ENCODE measurements at regions not wholly inside any gene's neighbourhood (a gene's known extent, or its start where the extent isn't known, plus 50 kb on each side); places are given as distances from the start of the nearest gene placed in this dataset.

DNA sequence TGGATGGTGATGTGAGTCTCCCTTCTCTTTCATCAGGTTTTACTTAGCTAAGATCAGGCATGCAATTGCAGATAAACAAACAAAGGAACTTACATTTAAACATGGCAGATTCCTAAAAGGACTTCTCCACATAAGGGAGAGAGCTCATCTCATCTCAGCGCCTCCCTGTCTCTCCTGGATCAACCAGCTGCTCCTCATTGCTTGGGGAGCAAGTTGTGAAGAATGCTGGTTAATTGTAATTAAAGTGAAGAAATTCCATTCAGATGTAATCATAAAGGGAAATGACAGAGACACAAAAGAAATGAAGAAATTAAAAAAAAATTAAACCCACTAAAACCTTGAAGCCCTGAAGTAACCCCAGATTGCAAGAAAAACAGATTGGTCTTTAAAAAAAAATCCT lies 104.4 kb upstream of the DIO2 start:
- H3K27me3 Mint-ChIP-seq (ENCODE audit: low read depth): no peaks in the 10 kb centered on the region
- H3K4me3 Mint-ChIP-seq (ENCODE audit: unreplicated experiment): no peak overlapping the region
- peaks cover 12% of the 10 kb centered on the region for H3K9me3 Mint-ChIP-seq (ENCODE audit: low read depth)
- DNase-seq (ENCODE audit: low spot score): no peak
- no peak overlapping the region for H3K27ac Mint-ChIP-seq (ENCODE audit: unreplicated experiment)
- TF ChIP-seq, protein P1, sequence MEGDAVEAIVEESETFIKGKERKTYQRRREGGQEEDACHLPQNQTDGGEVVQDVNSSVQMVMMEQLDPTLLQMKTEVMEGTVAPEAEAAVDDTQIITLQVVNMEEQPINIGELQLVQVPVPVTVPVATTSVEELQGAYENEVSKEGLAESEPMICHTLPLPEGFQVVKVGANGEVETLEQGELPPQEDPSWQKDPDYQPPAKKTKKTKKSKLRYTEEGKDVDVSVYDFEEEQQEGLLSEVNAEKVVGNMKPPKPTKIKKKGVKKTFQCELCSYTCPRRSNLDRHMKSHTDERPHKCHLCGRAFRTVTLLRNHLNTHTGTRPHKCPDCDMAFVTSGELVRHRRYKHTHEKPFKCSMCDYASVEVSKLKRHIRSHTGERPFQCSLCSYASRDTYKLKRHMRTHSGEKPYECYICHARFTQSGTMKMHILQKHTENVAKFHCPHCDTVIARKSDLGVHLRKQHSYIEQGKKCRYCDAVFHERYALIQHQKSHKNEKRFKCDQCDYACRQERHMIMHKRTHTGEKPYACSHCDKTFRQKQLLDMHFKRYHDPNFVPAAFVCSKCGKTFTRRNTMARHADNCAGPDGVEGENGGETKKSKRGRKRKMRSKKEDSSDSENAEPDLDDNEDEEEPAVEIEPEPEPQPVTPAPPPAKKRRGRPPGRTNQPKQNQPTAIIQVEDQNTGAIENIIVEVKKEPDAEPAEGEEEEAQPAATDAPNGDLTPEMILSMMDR (IDR thresholded peaks at IDR 0.05): no peak
- H3K4me1 Mint-ChIP-seq (ENCODE audit: low read depth): peaks cover 42% of the 10 kb centered on the region
- peaks cover 2% of the 10 kb centered on the region for H3K36me3 Mint-ChIP-seq (ENCODE audit: low read depth)

DNA sequence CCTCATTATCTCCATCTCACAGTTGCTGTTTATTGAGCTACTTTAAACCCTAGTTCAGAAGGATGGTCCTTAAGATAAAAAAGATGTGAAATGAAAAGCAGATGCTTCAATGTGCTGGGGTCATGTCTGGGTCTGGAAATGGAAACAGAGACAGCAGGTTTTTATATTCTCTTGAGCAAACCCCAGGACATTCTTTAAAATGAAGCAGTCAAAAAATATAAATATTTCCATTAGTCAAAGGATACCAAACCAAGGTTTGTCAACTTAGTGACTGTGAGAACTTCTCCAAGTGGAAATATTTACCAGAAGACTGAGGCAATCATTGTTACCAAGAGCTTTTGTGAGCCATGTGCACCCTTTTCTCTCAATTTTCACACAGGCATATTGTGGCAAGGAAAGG lies 102.5 kb upstream of the DIO2 start:
- TF ChIP-seq, protein P1 (IDR thresholded peaks at IDR 0.05): no peak
- no peaks in the 10 kb centered on the region for H3K9me3 Mint-ChIP-seq (ENCODE audit: low read depth)
- H3K36me3 Mint-ChIP-seq (ENCODE audit: low read depth): peaks cover 3% of the 10 kb centered on the region
- H3K4me3 Mint-ChIP-seq (ENCODE audit: unreplicated experiment): no peak overlapping the region
- DNase-seq (ENCODE audit: low spot score): no peak
- H3K27ac Mint-ChIP-seq (ENCODE audit: unreplicated experiment): no peak overlapping the region
- no peaks in the 10 kb centered on the region for H3K27me3 Mint-ChIP-seq (ENCODE audit: low read depth)
- H3K4me1 Mint-ChIP-seq (ENCODE audit: low read depth): peaks cover 42% of the 10 kb centered on the region

DNA sequence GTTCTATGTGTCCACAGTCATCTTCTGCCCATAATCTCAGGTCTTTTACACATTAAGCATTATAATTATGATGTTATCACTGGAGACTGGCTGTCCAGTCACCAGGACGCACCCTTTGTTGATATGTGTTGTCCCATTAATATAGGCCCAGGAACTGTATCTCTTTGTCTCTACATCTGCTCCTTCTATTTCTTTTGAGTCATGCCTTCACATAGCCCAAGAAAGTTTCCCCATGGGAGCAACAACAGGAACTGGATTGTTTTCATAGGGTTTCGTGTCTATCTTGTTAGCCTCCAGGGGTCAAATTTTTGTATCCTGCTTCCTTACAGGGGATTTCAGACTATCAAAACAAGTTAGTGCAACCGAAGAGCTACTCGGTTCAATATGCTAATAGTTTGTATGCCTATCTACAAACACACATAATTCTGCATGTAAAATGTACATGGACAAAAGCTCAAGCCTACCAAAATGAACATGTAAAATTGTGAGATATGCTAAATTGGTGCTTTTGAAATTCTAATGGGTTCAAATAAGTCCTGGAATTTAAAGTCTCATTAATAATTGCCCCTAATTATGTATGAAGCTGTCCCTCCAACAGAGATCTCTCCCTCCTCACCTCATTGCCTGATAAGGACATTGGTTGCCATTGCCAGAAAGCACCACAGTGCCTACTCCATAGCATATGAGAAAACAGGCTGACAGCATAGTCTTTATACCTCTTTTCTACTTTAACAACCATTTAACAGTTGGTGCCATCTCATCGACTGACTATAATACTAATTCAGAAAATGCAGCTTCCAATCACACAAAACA lies 99.8 kb upstream of the DIO2 start:
- Mint-ChIP-seq H3K4me1 (ENCODE audit: low read depth) (peaks cover 30% of the 10 kb centered on the region), H3K36me3 (ENCODE audit: low read depth) (peaks cover 3% of the 10 kb centered on the region), H3K27me3 (ENCODE audit: low read depth) (no peaks in the 10 kb centered on the region), H3K27ac (ENCODE audit: unreplicated experiment) (no peak overlapping the region), H3K4me3 (ENCODE audit: unreplicated experiment) (no peak overlapping the region), H3K9me3 (ENCODE audit: low read depth) (no peaks in the 10 kb centered on the region)
- no peak for DNase-seq (ENCODE audit: low spot score)
- TF ChIP-seq, protein P1 (IDR thresholded peaks at IDR 0.05): no peak

DNA sequence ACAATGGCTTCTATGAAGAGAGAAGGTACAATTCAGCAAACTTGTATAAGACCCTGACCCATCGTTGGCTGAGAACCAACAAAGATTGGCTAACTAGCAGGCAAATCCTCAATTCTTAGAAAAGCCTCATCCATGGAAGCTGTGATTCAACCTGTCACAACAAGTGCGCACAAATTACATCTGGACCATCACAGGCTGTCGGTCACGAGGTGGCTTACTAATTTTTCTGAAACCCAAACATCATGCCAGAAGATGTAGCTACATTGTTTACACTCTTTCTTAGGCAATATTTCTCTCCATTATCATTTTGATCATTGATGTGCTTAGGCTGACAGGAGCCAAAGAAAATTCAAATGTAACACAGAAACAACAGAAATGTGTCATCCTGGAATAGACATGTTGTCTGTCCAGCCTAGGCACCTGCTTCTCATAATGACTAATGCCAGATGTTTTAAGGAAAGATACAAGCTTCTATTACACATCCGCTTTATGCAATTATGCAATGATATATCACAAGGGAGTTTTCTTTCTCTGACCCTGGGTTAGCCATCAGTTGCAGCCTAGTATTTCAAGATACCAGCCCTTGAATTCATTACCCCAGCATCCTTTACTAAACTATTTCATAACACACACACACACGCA lies 92.9 kb upstream of the DIO2 start:
- DNase-seq (ENCODE audit: low spot score): no peak
- TF ChIP-seq, protein P1 (IDR thresholded peaks at IDR 0.05): no peak

DNA sequence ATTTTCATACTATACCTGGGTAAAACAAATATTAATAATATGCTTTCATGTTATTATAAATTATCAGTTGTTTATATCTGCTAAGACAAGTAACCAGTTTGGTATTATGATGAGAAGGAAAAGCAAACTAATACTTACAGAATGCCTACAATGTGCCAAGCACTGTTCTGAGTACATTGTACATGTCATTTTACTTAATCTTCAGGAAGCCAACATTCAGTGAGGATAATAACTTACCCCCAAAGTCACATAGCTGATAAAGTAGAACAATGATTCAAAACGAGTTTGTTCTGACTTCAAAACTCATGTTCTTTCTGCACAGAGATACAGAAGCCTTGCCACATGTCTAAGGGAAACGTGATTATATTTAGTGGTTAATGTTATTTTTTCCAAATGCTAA lies 89.0 kb upstream of the DIO2 start:
- Mint-ChIP-seq H3K27ac (ENCODE audit: unreplicated experiment) (no peak overlapping the region), H3K4me1 (ENCODE audit: low read depth) (no peaks in the 10 kb centered on the region), H3K27me3 (ENCODE audit: low read depth) (no peaks in the 10 kb centered on the region), H3K9me3 (ENCODE audit: low read depth) (peaks cover 12% of the 10 kb centered on the region), H3K36me3 (ENCODE audit: low read depth) (no peaks in the 10 kb centered on the region), H3K4me3 (ENCODE audit: unreplicated experiment) (no peak overlapping the region)
- DNase-seq (ENCODE audit: low spot score): no peak
- TF ChIP-seq, protein P1 (IDR thresholded peaks at IDR 0.05): no peak

More for the DNA sequence above, 92.9 kb upstream of the DIO2 start:
- Mint-ChIP-seq H3K4me1 (ENCODE audit: low read depth) (no peaks in the 10 kb centered on the region), H3K36me3 (ENCODE audit: low read depth) (no peaks in the 10 kb centered on the region), H3K9me3 (ENCODE audit: low read depth) (peaks cover 6% of the 10 kb centered on the region), H3K27ac (ENCODE audit: unreplicated experiment) (no peak overlapping the region), H3K4me3 (ENCODE audit: unreplicated experiment) (no peak overlapping the region), H3K27me3 (ENCODE audit: low read depth) (no peaks in the 10 kb centered on the region)

Data from chondrocyte (in vitro differentiated cells).